Effector memory CD4-positive, alpha-beta T cell (primary cell): ENCODE measurements at regions not wholly inside any gene's neighbourhood (a gene's known extent, or its start where the extent isn't known, plus 50 kb on each side); places are given as distances from the start of the nearest gene placed in this dataset.

ENCODE experiments used
- DNase-seq, 3 donors: peaks; one replicate each; pipeline ENCODE4 v3.0.0-alpha.2; 2020
- H3K27ac ChIP-seq: 2 replicates; pipeline ENCODE4 v1.7.0; 2013; ENCODE audit warnings: mild to moderate bottlenecking, low read length, moderate library complexity; ENCODE audit not compliant: insufficient read depth, poor library complexity, severe bottlenecking
- H3K27me3 ChIP-seq: replicated peaks from 2 replicates; pipeline ENCODE4 v1.7.0; 2013; ENCODE audit warnings: mild to moderate bottlenecking, low read length; ENCODE audit not compliant: insufficient read depth, control insufficient read depth, poor library complexity, severe bottlenecking
- H3K36me3 ChIP-seq: 2 replicates; pipeline ENCODE4 v1.7.0; 2013; ENCODE audit warnings: mild to moderate bottlenecking, low read length, moderate library complexity; ENCODE audit not compliant: control insufficient read depth, insufficient read depth
- H3K4me1 ChIP-seq: 2 replicates; pipeline ENCODE4 v1.7.0; 2013; ENCODE audit warnings: low read length, mild to moderate bottlenecking; ENCODE audit not compliant: control insufficient read depth, insufficient read depth, poor library complexity, severe bottlenecking
- H3K4me3 ChIP-seq: 2 replicates; pipeline ENCODE4 v1.7.0; 2013; ENCODE audit warnings: low read length, low read depth, mild to moderate bottlenecking; ENCODE audit not compliant: insufficient read depth, poor library complexity, severe bottlenecking
- H3K9me3 ChIP-seq: 2 replicates; pipeline ENCODE4 v1.7.0; 2013; ENCODE audit warnings: mild to moderate bottlenecking, low read length, moderate library complexity; ENCODE audit not compliant: control insufficient read depth

GRCh38 chr2:18411626-18412025 lies 148.8 kb downstream of the RDH14 start:
- Histone ChIP-seq H3K36me3 (no peaks in the 10 kb centered on the region), H3K4me3 (no peak overlapping the region), H3K4me1 (no peaks in the 10 kb centered on the region), H3K27me3 (no peaks in the 10 kb centered on the region), H3K9me3 (no peaks in the 10 kb centered on the region), H3K27ac (no peak overlapping the region)
- no peak for DNase-seq

- no peaks in the 10 kb centered on the region for H3K9me3 ChIP-seq
- no peak overlapping the region for H3K27ac ChIP-seq
- H3K4me1 ChIP-seq = no peaks in the 10 kb centered on the region
- no peaks in the 10 kb centered on the region for H3K27me3 ChIP-seq
- H3K36me3 ChIP-seq = no peaks in the 10 kb centered on the region
- no peak for DNase-seq
- H3K4me3 ChIP-seq = no peak overlapping the region
Observed at GRCh38 chr2:18410543-18410942, 149.9 kb downstream of the RDH14 start.

- Histone ChIP-seq H3K9me3 (no peaks in the 10 kb centered on the region), H3K4me1 (no peaks in the 10 kb centered on the region), H3K36me3 (no peaks in the 10 kb centered on the region), H3K27me3 (no peaks in the 10 kb centered on the region), H3K4me3 (no peak overlapping the region), H3K27ac (no peak overlapping the region)
- DNase-seq = no peak
Observed at GRCh38 chr2:18408638-18409037, 151.8 kb downstream of the RDH14 start.

GRCh38 chr2:18406219-18406618 lies 154.2 kb downstream of the RDH14 start:
- no peak overlapping the region for H3K4me3 ChIP-seq
- H3K4me1 ChIP-seq = no peaks in the 10 kb centered on the region
- H3K27me3 ChIP-seq = no peaks in the 10 kb centered on the region

GRCh38 chr2:18404708-18405107 lies 155.7 kb downstream of the RDH14 start:
- H3K36me3 ChIP-seq = no peaks in the 10 kb centered on the region
- no peak overlapping the region for H3K27ac ChIP-seq
- no peak for DNase-seq
- no peak overlapping the region for H3K4me3 ChIP-seq
- H3K4me1 ChIP-seq = no peaks in the 10 kb centered on the region
- no peaks in the 10 kb centered on the region for H3K9me3 ChIP-seq
- H3K27me3 ChIP-seq = no peaks in the 10 kb centered on the region

More at GRCh38 chr2:18406219-18406618, 154.2 kb downstream of the RDH14 start:
- no peak for DNase-seq
- no peaks in the 10 kb centered on the region for H3K9me3 ChIP-seq
- no peak overlapping the region for H3K27ac ChIP-seq
- no peaks in the 10 kb centered on the region for H3K36me3 ChIP-seq

GRCh38 chr2:18403921-18404522 lies 156.4 kb downstream of the RDH14 start:
- Histone ChIP-seq H3K4me1 (no peaks in the 10 kb centered on the region), H3K9me3 (no peaks in the 10 kb centered on the region), H3K36me3 (no peaks in the 10 kb centered on the region), H3K27ac (no peak overlapping the region), H3K4me3 (no peak overlapping the region), H3K27me3 (no peaks in the 10 kb centered on the region)
- DNase-seq = no peak

GRCh38 chr2:18402831-18403230 lies 157.6 kb downstream of the RDH14 start:
- Histone ChIP-seq H3K9me3 (no peaks in the 10 kb centered on the region), H3K4me1 (no peaks in the 10 kb centered on the region), H3K4me3 (no peak overlapping the region), H3K27ac (no peak overlapping the region), H3K27me3 (no peaks in the 10 kb centered on the region), H3K36me3 (no peaks in the 10 kb centered on the region)
- no peak for DNase-seq

GRCh38 chr2:18401471-18401870 lies 159.0 kb downstream of the RDH14 start:
- no peaks in the 10 kb centered on the region for H3K27me3 ChIP-seq
- H3K27ac ChIP-seq = no peak overlapping the region
- H3K4me3 ChIP-seq = no peak overlapping the region
- no peaks in the 10 kb centered on the region for H3K36me3 ChIP-seq
- DNase-seq = no peak
- H3K4me1 ChIP-seq = no peaks in the 10 kb centered on the region
- no peaks in the 10 kb centered on the region for H3K9me3 ChIP-seq

GRCh38 chr2:18399601-18400000 lies 160.9 kb downstream of the RDH14 start:
- Histone ChIP-seq H3K4me3 (no peak overlapping the region), H3K27ac (no peak overlapping the region), H3K36me3 (no peaks in the 10 kb centered on the region), H3K9me3 (no peaks in the 10 kb centered on the region), H3K4me1 (no peaks in the 10 kb centered on the region), H3K27me3 (no peaks in the 10 kb centered on the region)
- DNase-seq = no peak

GRCh38 chr2:18398833-18399232 lies 161.6 kb downstream of the RDH14 start:
- Histone ChIP-seq H3K9me3 (no peaks in the 10 kb centered on the region), H3K36me3 (no peaks in the 10 kb centered on the region), H3K4me3 (no peak overlapping the region), H3K4me1 (no peaks in the 10 kb centered on the region), H3K27me3 (no peaks in the 10 kb centered on the region), H3K27ac (no peak overlapping the region)
- no peak for DNase-seq
